SJSA1 (cell line): ENCODE measurements at regions not wholly inside any gene's neighbourhood (a gene's known extent, or its start where the extent isn't known, plus 50 kb on each side); places are given as distances from the start of the nearest gene placed in this dataset.

ENCODE experiments used
- DNase-seq, 2 experiments: peaks; one replicate each; pipeline ENCODE4 v3.0.0-alpha.2; 2015 to 2020; ENCODE audit warnings: low spot score in 2 of 2, low read depth in 1 of 2
- H3K27ac ChIP-seq: fragments of 250-450 bp; sonication (Bioruptor Pico); 2 replicates; pipeline ENCODE4 v1.5.1; 2020; ENCODE audit warnings: mild to moderate bottlenecking, moderate library complexity
- H3K27me3 ChIP-seq: fragments of 250-450 bp; sonication (Bioruptor Pico); replicated peaks from 2 replicates; pipeline ENCODE4 v1.5.1; 2020; ENCODE audit warnings: mild to moderate bottlenecking, moderate library complexity
- H3K36me3 ChIP-seq: fragments of 250-450 bp; sonication (Bioruptor Pico); 2 replicates; pipeline ENCODE4 v1.5.1; 2020; ENCODE audit warnings: mild to moderate bottlenecking
- H3K4me1 ChIP-seq: fragments of 250-450 bp; sonication (Bioruptor Pico); replicated peaks from 2 replicates; pipeline ENCODE4 v1.6.1; 2021; ENCODE audit warnings: mild to moderate bottlenecking
- H3K4me3 ChIP-seq: fragments of 250-450 bp; sonication (Bioruptor Pico); 2 replicates; pipeline ENCODE4 v1.5.1; 2020; ENCODE audit warnings: mild to moderate bottlenecking
- H3K9me3 ChIP-seq: fragments of 250-450 bp; sonication (Bioruptor Pico); replicated peaks from 2 replicates; pipeline ENCODE4 v1.5.1; 2020; ENCODE audit warnings: mild to moderate bottlenecking

DNA sequence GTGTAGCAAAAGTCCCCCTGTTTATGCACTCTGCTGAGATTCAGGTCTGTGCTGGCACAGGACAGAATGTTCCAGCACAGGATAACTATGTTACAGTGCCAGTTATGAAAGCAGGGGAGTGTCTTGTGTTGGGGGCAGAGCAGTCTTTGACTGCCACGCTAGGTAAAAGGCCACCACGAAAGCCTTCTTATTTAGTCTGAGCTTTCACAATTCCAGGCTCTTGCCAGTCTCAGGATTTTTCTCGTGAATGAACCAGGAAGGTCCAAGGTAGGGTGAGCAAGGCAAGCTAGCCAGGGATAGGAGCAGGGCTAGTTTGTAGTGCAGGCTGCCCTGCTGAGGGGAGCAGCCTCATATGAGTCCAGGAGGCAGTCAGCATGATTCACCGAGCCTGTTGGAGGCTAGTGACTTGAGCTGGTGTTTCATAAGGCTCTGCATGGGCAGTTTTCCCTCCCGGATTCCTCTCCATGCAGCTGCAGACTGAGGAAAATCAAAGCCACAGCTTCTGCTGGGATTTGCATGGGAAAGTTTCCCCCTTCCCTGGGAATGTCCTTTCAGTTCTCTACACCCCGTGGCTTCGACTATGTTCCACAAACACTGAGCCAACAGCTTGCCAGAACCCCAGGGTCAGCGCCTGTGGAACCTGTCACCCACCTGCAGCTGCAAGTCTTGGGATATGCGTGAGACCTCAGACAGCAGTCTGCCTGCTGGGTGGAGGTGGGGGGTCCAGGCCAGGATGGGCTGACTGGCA is 112.3 kb downstream of the JCAD start:
- Histone ChIP-seq H3K4me1 (peaks cover 38% of the 10 kb centered on the region), H3K27me3 (no peaks in the 10 kb centered on the region), H3K27ac (no peak overlapping the region), H3K4me3 (no peak overlapping the region), H3K9me3 (no peaks in the 10 kb centered on the region), H3K36me3 (no peaks in the 10 kb centered on the region)
- peak in 1 of 2 experiments; percentile 14 for DNase-seq

DNA sequence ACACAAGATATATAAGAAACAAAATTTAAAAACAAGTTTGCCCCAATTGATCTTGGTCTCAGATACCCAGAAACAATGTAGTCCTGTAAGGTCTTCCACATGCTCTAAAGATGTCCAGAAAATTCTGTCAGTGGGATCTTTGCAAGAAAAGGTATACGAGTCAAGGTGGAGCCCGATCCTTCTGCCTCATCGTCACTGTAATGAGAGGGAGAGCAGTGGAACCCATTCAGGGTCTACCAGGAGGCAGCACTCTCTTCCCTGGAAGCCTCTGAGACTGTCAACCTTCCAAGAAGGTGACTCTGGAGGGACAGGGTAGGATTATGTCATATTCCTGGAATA is 112.8 kb downstream of the JCAD start:
- no peaks in the 10 kb centered on the region for H3K36me3 ChIP-seq
- no peaks in the 10 kb centered on the region for H3K27me3 ChIP-seq
- H3K9me3 ChIP-seq, result no peaks in the 10 kb centered on the region
- peaks cover 36% of the 10 kb centered on the region for H3K4me1 ChIP-seq
- no peak overlapping the region for H3K4me3 ChIP-seq
- no peak overlapping the region for H3K27ac ChIP-seq
- no peak for DNase-seq

DNA sequence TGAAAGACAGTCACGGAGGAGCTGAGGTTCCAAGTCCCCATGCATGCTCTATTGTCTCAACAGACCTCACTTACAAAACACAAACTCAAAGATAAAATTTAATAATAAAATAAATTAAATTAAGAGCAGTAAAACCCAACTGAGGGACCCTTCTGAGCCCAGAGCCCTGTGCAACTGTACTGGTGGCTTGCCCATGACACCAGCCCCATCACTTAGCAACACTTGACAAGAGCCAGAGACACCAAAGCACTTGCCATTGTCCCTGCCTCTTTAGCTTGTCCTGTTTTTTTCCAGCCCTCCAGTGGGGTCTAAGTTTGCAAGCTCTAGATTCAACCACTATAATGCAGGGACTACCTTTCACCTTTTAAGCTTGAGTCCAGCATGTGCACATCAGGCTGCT is 117.9 kb downstream of the JCAD start:
- DNase-seq, result no peak
- no peaks in the 10 kb centered on the region for H3K27me3 ChIP-seq
- H3K36me3 ChIP-seq, result no peaks in the 10 kb centered on the region
- H3K9me3 ChIP-seq, result no peaks in the 10 kb centered on the region
- no peak overlapping the region for H3K4me3 ChIP-seq
- H3K27ac ChIP-seq, result no peak overlapping the region
- H3K4me1 ChIP-seq, result no peaks in the 10 kb centered on the region

DNA sequence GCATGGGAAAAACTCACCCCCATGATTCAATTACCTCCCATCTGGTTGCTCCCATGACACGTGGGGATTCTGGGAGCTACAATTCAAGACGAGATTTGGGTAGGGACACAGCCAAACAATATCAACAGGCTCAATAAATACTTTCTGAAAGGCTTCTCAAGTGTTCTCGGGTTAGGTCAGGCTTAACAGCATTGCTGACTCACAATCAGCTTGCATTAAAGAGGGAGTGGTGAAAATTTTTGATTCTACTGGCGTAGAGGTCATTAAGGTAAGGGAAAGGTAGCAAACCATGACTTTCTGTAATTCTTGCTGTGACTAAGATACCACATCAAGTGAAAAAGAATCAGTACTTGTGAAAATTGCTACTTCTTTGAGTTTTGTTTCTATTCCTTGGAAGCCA is 126.4 kb downstream of the JCAD start:
- Histone ChIP-seq H3K4me3 (no peak overlapping the region), H3K36me3 (no peaks in the 10 kb centered on the region), H3K27me3 (no peaks in the 10 kb centered on the region), H3K9me3 (no peaks in the 10 kb centered on the region), H3K4me1 (no peaks in the 10 kb centered on the region), H3K27ac (no peak overlapping the region)
- DNase-seq, result no peak

DNA sequence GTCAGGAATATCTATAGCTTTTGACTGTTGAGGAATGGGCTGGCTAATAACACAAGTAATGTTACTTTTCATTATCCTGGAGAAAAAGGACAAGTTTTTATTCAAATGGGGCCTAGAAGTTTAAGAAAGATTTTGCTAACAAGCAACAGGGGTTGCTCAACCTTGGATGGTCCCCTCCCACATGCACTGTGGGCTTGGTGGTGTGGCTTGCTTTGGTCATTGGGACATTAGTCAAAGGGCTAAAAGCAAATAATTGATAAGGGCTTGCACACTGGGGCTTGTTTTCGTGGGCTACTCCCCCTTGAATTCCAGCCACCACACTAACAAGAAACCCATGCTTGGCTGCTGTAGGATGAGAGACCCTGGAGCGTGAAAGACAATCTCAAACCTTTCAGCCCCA is 127.6 kb downstream of the JCAD start:
- H3K36me3 ChIP-seq, result no peaks in the 10 kb centered on the region
- H3K9me3 ChIP-seq, result no peaks in the 10 kb centered on the region
- no peaks in the 10 kb centered on the region for H3K27me3 ChIP-seq
- H3K4me1 ChIP-seq, result no peaks in the 10 kb centered on the region
- no peak overlapping the region for H3K4me3 ChIP-seq
- H3K27ac ChIP-seq, result no peak overlapping the region
- no peak for DNase-seq

DNA sequence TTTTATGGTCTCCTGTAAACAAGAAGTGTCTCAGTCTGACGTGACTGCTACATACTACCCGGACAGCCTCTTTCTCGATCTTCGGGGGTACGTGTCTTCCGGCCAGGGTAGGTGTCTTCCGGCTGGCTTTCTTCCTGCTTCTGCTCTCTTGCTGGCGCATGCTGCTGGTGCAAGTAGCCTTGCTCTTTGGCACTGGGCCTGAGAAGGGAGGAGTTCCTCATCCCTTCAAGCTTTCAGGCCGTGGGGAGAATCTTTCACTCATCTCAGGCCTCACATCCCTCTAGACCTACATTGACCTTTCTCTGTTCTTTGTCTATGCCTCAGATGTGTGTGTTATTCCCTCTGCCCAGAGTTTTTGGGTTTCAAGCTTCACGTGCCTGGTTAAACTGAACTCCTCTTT is 130.4 kb downstream of the JCAD start:
- no peaks in the 10 kb centered on the region for H3K36me3 ChIP-seq
- H3K27me3 ChIP-seq, result no peaks in the 10 kb centered on the region
- no peak for DNase-seq
- H3K9me3 ChIP-seq, result no peaks in the 10 kb centered on the region
- H3K4me1 ChIP-seq, result no peaks in the 10 kb centered on the region
- H3K27ac ChIP-seq, result no peak overlapping the region
- H3K4me3 ChIP-seq, result no peak overlapping the region

DNA sequence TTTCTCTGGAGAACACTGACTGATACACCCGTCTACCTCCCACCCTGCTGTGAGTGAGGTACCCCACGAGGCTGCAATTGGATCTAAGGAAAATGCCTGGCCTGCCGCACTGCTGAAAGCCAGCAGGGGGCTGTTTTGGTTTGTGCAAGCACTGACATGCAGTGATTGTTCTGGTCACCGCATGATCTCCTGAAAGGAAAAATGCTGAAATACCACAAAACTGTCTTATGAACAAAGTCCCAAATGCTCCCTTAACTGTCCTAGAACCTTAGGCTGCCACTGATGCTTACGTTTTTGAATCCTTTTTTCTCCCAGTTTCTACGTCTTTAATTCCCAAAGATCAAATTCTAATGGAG is 132.7 kb downstream of the JCAD start:
- Histone ChIP-seq H3K27ac (no peak overlapping the region), H3K36me3 (no peaks in the 10 kb centered on the region), H3K4me1 (no peaks in the 10 kb centered on the region), H3K4me3 (no peak overlapping the region), H3K27me3 (no peaks in the 10 kb centered on the region), H3K9me3 (no peaks in the 10 kb centered on the region)
- DNase-seq, result peak; percentile 37 to 52

DNA sequence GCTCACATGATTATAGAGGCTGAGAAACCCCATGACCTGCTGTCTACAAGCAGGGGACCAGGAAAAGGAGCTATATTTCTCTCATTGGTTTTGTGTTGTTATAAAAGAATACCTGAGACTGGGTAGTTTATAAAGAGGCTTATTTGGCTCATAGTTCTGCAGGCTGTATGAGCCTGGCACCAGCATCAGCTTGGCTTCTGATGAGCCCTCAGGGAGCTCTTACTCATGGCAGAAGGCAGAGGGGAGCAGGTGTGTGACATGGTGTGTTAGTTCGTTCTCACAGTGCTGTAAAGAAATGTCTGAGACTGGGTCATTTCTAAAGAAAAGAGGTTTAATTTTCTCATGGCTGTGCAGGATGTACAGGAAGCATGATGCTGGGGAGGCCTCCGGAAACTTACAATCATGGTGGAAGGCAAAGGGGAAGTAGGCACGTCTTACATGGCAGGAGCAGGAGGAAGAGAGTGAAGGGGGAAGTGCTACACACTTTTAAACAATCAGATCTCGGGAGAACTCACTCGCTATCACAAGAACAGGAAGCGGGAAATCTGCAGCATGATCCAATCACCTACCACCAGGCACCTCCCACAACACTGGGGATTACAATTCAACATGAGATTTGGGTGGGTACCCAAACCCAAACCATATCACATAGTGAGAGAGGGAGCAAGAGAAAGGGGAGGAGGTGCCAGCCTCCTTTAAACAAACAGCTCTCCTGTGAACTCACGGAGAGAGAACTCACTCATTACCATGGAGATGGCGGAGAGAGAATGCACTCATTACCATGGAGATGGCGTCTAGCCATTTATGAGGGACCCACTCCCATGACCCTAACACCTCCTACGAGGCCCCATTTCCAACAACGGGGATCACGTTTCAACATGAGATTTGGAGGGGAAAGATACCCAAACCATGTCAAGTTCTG is 133.4 kb downstream of the JCAD start:
- Histone ChIP-seq H3K27me3 (no peaks in the 10 kb centered on the region), H3K9me3 (no peaks in the 10 kb centered on the region), H3K27ac (no peak overlapping the region), H3K4me1 (no peaks in the 10 kb centered on the region), H3K4me3 (no peak overlapping the region), H3K36me3 (no peaks in the 10 kb centered on the region)
- peak in 1 of 2 experiments; percentile 11 for DNase-seq

DNA sequence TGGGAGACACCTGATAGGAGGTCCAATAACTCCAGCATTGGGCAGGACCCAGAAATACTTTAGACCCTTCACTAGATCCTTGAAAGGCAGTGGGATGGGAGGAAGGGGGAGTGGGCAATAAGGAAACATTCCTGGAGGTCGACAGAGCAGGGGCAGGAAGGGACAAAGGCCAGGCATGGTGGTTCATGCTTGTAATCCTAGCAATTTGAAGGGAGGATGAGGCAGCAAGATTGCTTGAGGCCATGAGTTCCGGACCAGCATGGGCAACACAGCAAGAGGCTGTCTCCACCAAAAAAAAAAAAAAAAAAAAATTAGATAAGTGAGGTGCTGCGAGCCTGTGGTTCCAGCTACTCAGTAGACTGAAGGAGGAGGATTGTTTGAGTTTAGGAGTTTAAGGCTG is 134.9 kb downstream of the JCAD start:
- Histone ChIP-seq H3K36me3 (no peaks in the 10 kb centered on the region), H3K27me3 (no peaks in the 10 kb centered on the region), H3K4me3 (no peak overlapping the region), H3K4me1 (no peaks in the 10 kb centered on the region), H3K9me3 (no peaks in the 10 kb centered on the region), H3K27ac (no peak overlapping the region)
- no peak for DNase-seq

DNA sequence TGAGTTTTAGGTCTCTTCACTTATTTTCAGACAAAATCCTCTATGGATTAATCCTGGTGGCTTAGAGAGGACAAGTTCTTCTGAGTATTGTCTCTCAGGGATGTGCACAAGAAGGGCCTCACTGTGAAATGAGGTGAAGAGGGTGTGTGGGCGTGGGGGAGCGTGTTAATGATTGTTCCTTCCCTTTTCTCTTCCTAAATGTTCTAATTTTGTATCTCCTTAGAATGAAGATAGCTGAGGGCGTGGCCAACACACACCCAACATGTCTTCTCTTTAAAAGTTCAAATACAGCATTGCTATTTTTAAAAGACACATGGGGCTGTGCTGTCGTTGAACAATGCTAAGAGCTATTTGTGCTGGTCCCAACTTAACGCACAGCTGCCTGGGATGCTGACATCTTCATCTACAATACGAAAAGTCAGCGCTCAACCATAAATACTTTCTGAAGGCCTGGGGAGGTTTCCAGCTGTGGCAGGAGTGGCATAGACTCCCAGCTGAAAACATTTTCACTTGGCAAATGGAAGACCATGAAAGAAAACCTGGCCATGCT is 135.9 kb downstream of the JCAD start:
- H3K9me3 ChIP-seq, result no peaks in the 10 kb centered on the region
- H3K27me3 ChIP-seq, result no peaks in the 10 kb centered on the region
- DNase-seq, result no peak
- no peak overlapping the region for H3K4me3 ChIP-seq
- no peaks in the 10 kb centered on the region for H3K36me3 ChIP-seq
- no peak overlapping the region for H3K27ac ChIP-seq
- H3K4me1 ChIP-seq, result no peaks in the 10 kb centered on the region

DNA sequence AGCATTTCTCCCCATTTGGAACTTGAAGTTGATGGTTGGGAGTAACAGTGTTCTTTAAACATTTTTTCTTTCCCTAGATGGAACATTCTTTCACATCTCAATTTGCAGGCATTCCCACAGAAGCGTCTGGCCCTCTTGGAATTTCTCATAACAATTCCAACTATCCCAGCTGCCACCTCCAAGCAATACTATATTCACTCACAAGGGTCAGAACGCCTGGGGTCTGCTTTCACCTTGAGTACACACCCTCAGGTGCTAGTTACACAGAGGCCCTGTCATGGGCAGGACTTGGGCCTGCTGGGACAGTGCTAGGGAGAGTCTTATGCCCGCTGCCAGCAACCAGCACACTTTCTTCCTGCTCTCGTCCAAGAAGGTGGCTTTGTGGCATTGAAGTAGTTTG is 136.5 kb downstream of the JCAD start:
- Histone ChIP-seq H3K4me1 (no peaks in the 10 kb centered on the region), H3K9me3 (no peaks in the 10 kb centered on the region), H3K36me3 (no peaks in the 10 kb centered on the region), H3K27me3 (no peaks in the 10 kb centered on the region), H3K27ac (no peak overlapping the region), H3K4me3 (no peak overlapping the region)
- DNase-seq, result no peak

DNA sequence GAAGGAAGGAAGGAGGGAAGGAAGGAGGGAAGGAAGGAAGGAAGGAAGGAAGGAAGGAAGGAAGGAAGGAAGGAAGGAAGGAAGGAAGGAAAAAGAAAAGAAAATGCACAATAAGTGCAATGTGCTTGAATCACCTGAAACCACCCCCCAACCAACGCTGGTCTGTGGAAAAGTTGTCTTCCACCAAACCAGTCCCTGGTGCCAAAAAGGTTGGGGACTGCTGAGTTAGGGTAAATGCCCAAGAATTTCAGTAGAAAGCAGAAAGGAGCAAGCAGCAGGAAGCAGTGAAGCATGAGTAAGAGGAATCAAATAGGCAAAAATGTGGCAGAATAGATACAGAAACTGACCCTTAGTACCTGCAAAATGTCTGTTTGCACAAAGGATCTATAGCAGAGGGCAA is 137.2 kb downstream of the JCAD start:
- H3K36me3 ChIP-seq, result no peaks in the 10 kb centered on the region
- H3K4me3 ChIP-seq, result no peak overlapping the region
- no peak overlapping the region for H3K27ac ChIP-seq
- H3K27me3 ChIP-seq, result no peaks in the 10 kb centered on the region
- DNase-seq, result no peak
- H3K9me3 ChIP-seq, result no peaks in the 10 kb centered on the region
- no peaks in the 10 kb centered on the region for H3K4me1 ChIP-seq

DNA sequence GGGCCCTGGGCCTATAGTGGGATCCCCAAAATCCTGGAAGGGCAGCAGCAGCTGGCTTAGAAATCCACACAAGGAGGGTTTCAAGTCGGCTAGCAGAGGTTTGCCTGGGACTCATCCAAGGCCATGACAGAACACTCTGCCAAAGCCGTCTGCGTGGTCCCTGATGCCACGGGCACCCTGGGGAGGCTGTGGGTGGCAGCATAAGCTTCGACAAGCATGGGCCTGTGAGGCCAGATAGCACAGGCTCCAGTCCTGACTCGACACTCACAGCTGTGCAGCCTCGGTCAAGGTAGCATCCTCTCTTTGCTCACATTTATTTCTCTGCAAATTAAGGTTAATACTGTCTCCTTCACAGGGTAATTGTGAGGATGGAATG is 138.3 kb downstream of the JCAD start:
- Histone ChIP-seq H3K4me1 (no peaks in the 10 kb centered on the region), H3K27ac (no peak overlapping the region), H3K27me3 (no peaks in the 10 kb centered on the region), H3K4me3 (no peak overlapping the region), H3K36me3 (no peaks in the 10 kb centered on the region), H3K9me3 (no peaks in the 10 kb centered on the region)
- DNase-seq, result no peak

DNA sequence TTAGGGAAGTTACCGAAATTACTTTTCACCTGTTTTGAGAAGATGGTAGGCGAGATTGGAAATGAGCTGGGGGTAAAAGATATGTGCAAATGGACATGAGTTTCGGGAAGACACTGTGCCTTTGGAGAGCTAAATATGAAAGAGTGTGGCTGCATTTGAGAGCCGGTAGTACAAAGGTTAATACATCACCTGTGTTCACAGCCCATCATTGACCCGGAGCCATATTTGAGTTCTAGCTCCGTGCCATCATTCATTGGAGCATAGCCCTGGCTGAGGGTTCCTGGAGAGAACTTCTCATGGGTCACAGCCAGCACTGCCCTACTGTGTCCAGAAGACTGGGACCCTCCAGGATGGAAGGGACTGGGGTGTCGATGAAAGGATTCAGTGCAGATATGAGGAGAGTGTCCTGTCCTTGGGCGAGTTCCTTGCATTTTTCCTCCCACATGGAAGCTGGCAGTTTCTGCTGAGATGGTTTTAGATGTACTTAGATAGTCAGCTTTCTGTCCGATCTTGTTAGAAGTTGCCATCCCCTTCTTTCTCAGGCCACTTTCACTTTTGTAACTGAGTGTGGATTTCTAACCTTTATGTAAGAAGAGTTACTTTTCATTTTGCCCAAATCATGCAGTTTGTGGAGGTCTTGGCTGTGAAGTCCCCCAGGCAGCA is 138.8 kb downstream of the JCAD start:
- Histone ChIP-seq H3K27me3 (no peaks in the 10 kb centered on the region), H3K4me3 (no peak overlapping the region), H3K9me3 (no peaks in the 10 kb centered on the region), H3K27ac (no peak overlapping the region), H3K4me1 (no peaks in the 10 kb centered on the region), H3K36me3 (no peaks in the 10 kb centered on the region)
- no peak for DNase-seq
